Esophagus muscularis mucosa (tissue), 4 donors: ENCODE measurements at regions not wholly inside any gene's neighbourhood (a gene's known extent, or its start where the extent isn't known, plus 50 kb on each side); places are given as distances from the start of the nearest gene placed in this dataset.

Experiments
- EP300 ChIP-seq: sonication (generic); formaldehyde crosslinking; IDR thresholded peaks from one replicate; pipeline ENCODE4 v1.6.1; 2017; ENCODE audit warnings: antibody characterized with exemption
- POLR2A ChIP-seq: fragments of 450-650 bp; IDR thresholded peaks from one replicate; pipeline ENCODE4 v1.6.1; 2017; ENCODE audit warnings: antibody characterized with exemption, moderate library complexity, mild to moderate bottlenecking, low read depth
- TF ChIP-seq, protein P1 (sequence below), 3 experiments: fragments of 200-600 bp in 2 of 3; fragments of 450-650 bp in 1 of 3; sonication (generic) in 2 of 3; IDR thresholded peaks; one replicate each; pipeline ENCODE4 v1.5.1; 2017 to 2019; ENCODE audit warnings: antibody characterized with exemption in 3 of 3, mild to moderate bottlenecking in 2 of 3, moderate library complexity in 1 of 3

DNA sequence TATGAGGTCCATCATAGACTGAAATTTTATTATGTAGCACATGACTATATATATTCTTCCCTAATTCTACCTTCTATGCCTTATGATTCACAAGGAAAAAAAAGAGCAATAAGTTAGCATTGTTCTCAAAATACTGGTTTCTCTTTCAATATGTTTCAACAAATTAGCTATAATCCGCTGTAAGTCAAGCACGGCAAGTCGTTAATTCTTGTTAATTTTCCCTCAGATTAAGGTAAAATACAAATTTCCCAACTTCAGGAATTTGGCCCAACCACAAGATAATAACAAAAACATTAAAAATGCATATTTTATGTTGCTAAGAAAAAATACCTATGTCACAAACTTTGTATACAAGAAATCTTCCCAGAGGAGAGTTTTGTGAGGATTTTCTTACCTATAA is 296.5 kb upstream of the GALNTL6 start:
- TF ChIP-seq, protein P1, sequence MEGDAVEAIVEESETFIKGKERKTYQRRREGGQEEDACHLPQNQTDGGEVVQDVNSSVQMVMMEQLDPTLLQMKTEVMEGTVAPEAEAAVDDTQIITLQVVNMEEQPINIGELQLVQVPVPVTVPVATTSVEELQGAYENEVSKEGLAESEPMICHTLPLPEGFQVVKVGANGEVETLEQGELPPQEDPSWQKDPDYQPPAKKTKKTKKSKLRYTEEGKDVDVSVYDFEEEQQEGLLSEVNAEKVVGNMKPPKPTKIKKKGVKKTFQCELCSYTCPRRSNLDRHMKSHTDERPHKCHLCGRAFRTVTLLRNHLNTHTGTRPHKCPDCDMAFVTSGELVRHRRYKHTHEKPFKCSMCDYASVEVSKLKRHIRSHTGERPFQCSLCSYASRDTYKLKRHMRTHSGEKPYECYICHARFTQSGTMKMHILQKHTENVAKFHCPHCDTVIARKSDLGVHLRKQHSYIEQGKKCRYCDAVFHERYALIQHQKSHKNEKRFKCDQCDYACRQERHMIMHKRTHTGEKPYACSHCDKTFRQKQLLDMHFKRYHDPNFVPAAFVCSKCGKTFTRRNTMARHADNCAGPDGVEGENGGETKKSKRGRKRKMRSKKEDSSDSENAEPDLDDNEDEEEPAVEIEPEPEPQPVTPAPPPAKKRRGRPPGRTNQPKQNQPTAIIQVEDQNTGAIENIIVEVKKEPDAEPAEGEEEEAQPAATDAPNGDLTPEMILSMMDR (IDR thresholded peaks at IDR 0.05) = no peak
- TF ChIP-seq EP300 (no peak), POLR2A (no peak)
